Right lobe of liver (tissue), 4 donors: ENCODE measurements at regions not wholly inside any gene's neighbourhood (a gene's known extent, or its start where the extent isn't known, plus 50 kb on each side); places are given as distances from the start of the nearest gene placed in this dataset.

ENCODE experiments used
- CTCF ChIP-seq, 4 donors: fragments of 200-600 bp in 3 of 4; fragments of 450-650 bp in 1 of 4; IDR thresholded peaks; one replicate each; pipeline versions ENCODE4 v1.5.1 to v1.8.0; 2016 to 2022; ENCODE audit warnings: antibody characterized with exemption in 4 of 4, mild to moderate bottlenecking in 2 of 4
- POLR2A ChIP-seq: fragments of 450-650 bp; IDR thresholded peaks from one replicate; pipeline ENCODE4 v1.6.1; 2017; ENCODE audit warnings: antibody characterized with exemption, mild to moderate bottlenecking
- donor health status: DM: no; HTN: no; CAD: no.
- donor health status: DM: no; HTN: no; CAD: no.
- donor health status: DM: no; HTN: yes; CAD: no.

- no peak for TF ChIP-seq CTCF (IDR thresholded peaks at IDR 0.05)
- TF ChIP-seq POLR2A, result no peak
These were observed 198.9 kb downstream of the MID1IP1 start for GRCh38 chrX:38999967-39000745.
